Breast epithelium (tissue), 4 donors: ENCODE measurements at regions not wholly inside any gene's neighbourhood (a gene's known extent, or its start where the extent isn't known, plus 50 kb on each side); places are given as distances from the start of the nearest gene placed in this dataset.

Experiments
- DNase-seq, 2 donors: peaks; one replicate each; pipeline ENCODE4 v3.0.0-alpha.2; 2019; ENCODE audit warnings: low spot score in 2 of 2
- H3K27ac ChIP-seq, 2 donors: fragments of 200-600 bp; sonication (generic) in 1 of 2; one replicate each; pipeline ENCODE4 v1.5.1; 2016 to 2019; ENCODE audit warnings: mild to moderate bottlenecking in 1 of 2
- H3K27me3 ChIP-seq, 2 donors: fragments of 200-600 bp; sonication (generic) in 1 of 2; one replicate each; pipeline versions ENCODE4 v1.5.1 to v1.6.0; 2017 to 2019; ENCODE audit warnings: control low read depth in 1 of 2, mild to moderate bottlenecking in 1 of 2
- H3K36me3 ChIP-seq: fragments of 200-600 bp; one replicate; pipeline ENCODE4 v1.5.1; 2019
- H3K4me1 ChIP-seq, 2 donors: fragments of 200-600 bp; sonication (generic); one replicate each; pipeline ENCODE4 v1.5.1; 2016 to 2019; ENCODE audit warnings: control low read depth in 1 of 2
- H3K4me3 ChIP-seq, 3 donors: fragments of 200-600 bp; sonication (generic); 1 replicate in 2 of 3; 2 replicates in 1 of 3; pipeline ENCODE4 v1.5.1; 2016 to 2019; ENCODE audit warnings: mild to moderate bottlenecking in 3 of 3, moderate library complexity in 2 of 3
- H3K9me3 ChIP-seq, 2 donors: fragments of 200-600 bp; sonication (generic) in 1 of 2; one replicate each; pipeline ENCODE4 v1.5.1; 2016 to 2019; ENCODE audit warnings: control low read depth in 1 of 2
- CTCF ChIP-seq, 3 donors: fragments of 450-650 bp; IDR thresholded peaks; one replicate each; pipeline ENCODE4 v1.5.1; 2016 to 2017; ENCODE audit warnings: antibody characterized with exemption in 3 of 3, mild to moderate bottlenecking in 3 of 3, moderate library complexity in 3 of 3
- POLR2A ChIP-seq: fragments of 450-650 bp; IDR thresholded peaks from one replicate; pipeline ENCODE4 v1.6.1; 2016; ENCODE audit warnings: antibody characterized with exemption, mild to moderate bottlenecking, moderate library complexity
- POLR2AphosphoS5 ChIP-seq, 3 donors: sonication (generic); formaldehyde crosslinking; IDR thresholded peaks; one replicate each; pipeline ENCODE4 v1.6.1; 2017; ENCODE audit warnings: antibody characterized with exemption in 3 of 3
- intact Hi-C: fragments of 100-400 bp; cut with DNase I; formaldehyde crosslinking; loops from one replicate; pipeline ENCODE4 v1.15.1; 2023; ENCODE audit warnings: low total_unique reads

- Histone ChIP-seq H3K4me1 (no peaks in the 10 kb centered on the region), H3K27ac (no peak overlapping the region), H3K9me3 (no peaks in the 10 kb centered on the region), H3K36me3 (no peaks in the 10 kb centered on the region), H3K4me3 (no peak overlapping the region), H3K27me3 (no peaks in the 10 kb centered on the region)
- TF ChIP-seq POLR2AphosphoS5 (IDR thresholded peaks at IDR 0.05) (no peak), CTCF (IDR thresholded peaks at IDR 0.05) (no peak), POLR2A (no peak)
- no peak for DNase-seq
- intact Hi-C loops = no loop called here
Measured at GRCh38 chr2:6290217-6291015, 575.3 kb downstream of the CMPK2 start.

GRCh38 chr2:6294791-6295190 is 570.9 kb downstream of the CMPK2 start:
- H3K27me3 ChIP-seq = no peaks in the 10 kb centered on the region

GRCh38 chr2:6297238-6297637 is 568.5 kb downstream of the CMPK2 start:
- no peaks in the 10 kb centered on the region for H3K27me3 ChIP-seq
- no peaks in the 10 kb centered on the region for H3K4me1 ChIP-seq
- H3K9me3 ChIP-seq = no peaks in the 10 kb centered on the region
- no peaks in the 10 kb centered on the region for H3K36me3 ChIP-seq
- intact Hi-C loops = no loop called here
- no peak overlapping the region for H3K4me3 ChIP-seq
- H3K27ac ChIP-seq = no peak overlapping the region
- TF ChIP-seq CTCF (IDR thresholded peaks at IDR 0.05) = no peak
- TF ChIP-seq POLR2AphosphoS5 (IDR thresholded peaks at IDR 0.05) = no peak
- TF ChIP-seq POLR2A = no peak
- DNase-seq = no peak

More at GRCh38 chr2:6294791-6295190, 570.9 kb downstream of the CMPK2 start:
- Histone ChIP-seq H3K9me3 (no peaks in the 10 kb centered on the region), H3K27ac (no peak overlapping the region), H3K4me1 (no peaks in the 10 kb centered on the region), H3K4me3 (no peak overlapping the region), H3K36me3 (no peaks in the 10 kb centered on the region)
- TF ChIP-seq POLR2A (no peak), POLR2AphosphoS5 (IDR thresholded peaks at IDR 0.05) (no peak), CTCF (IDR thresholded peaks at IDR 0.05) (no peak)
- intact Hi-C loops = no loop called here
- no peak for DNase-seq

- Histone ChIP-seq H3K9me3 (no peaks in the 10 kb centered on the region), H3K4me1 (no peaks in the 10 kb centered on the region), H3K36me3 (no peaks in the 10 kb centered on the region), H3K27me3 (no peaks in the 10 kb centered on the region), H3K4me3 (no peak overlapping the region), H3K27ac (no peak overlapping the region)
- intact Hi-C loops = no loop called here
- no peak for DNase-seq
- TF ChIP-seq POLR2AphosphoS5 (IDR thresholded peaks at IDR 0.05) (no peak), POLR2A (no peak), CTCF (IDR thresholded peaks at IDR 0.05) (no peak)
Measured at GRCh38 chr2:6301426-6301825, 564.3 kb downstream of the CMPK2 start.

- intact Hi-C loops = no loop called here
- Histone ChIP-seq H3K36me3 (no peaks in the 10 kb centered on the region), H3K4me3 (no peak overlapping the region), H3K27me3 (peaks cover 0 to 3% of the 10 kb centered on the region in 2 donors), H3K27ac (no peak overlapping the region), H3K9me3 (no peaks in the 10 kb centered on the region), H3K4me1 (no peaks in the 10 kb centered on the region)
- DNase-seq = no peak
- TF ChIP-seq CTCF (IDR thresholded peaks at IDR 0.05) (no peak), POLR2A (no peak), POLR2AphosphoS5 (IDR thresholded peaks at IDR 0.05) (no peak)
Measured at GRCh38 chr2:6308986-6309385, 556.7 kb downstream of the CMPK2 start.
